GM19035 (cell line): ENCODE measurements at regions not wholly inside any gene's neighbourhood (a gene's known extent, or its start where the extent isn't known, plus 50 kb on each side); places are given as distances from the start of the nearest gene placed in this dataset.
"Not testable (repeated sequence)": the region's sequence is repeated elsewhere in the genome, so short reads cannot be mapped to it uniquely, and the experiment has no call there.

Experiments
- ATAC-seq: cut with Tn5 transposase; IDR thresholded peaks from one replicate; pipeline ENCODE4 v1.9.1; 2021; ENCODE audit not compliant: unreplicated experiment

- no peak for ATAC-seq
Observed at GRCh38 chr4:95898226-95898625, 58.3 kb downstream of the PDHA2 start.

GRCh38 chr4:95909211-95909610 is 69.3 kb downstream of the PDHA2 start:
- ATAC-seq: no peak

GRCh38 chr4:95910749-95911148 is 70.9 kb downstream of the PDHA2 start:
- ATAC-seq: no peak

GRCh38 chr4:95921470-95921869 is 81.6 kb downstream of the PDHA2 start:
- no peak for ATAC-seq

GRCh38 chr4:95929448-95930064 is 89.7 kb downstream of the PDHA2 start:
- ATAC-seq: no peak

DNA sequence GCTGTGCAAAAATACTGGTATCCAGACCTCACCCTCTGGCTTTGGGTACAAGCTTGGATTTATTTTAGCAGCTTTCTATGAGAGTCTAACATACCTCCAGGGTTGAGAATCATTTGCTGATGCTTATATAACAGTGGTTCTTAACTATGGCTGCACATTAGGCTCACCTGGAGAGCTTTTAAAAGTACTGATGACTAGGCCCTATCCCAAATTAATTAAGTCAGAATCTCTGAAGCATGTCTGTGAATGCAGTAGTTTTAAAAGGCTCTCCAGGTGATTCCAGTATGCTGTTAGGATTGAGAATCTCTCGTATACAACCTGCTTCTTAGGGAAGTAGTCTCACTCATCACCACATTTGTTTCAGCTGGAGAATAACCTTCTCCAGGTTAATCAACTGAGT is 99.2 kb downstream of the PDHA2 start:
- no peak for ATAC-seq

DNA sequence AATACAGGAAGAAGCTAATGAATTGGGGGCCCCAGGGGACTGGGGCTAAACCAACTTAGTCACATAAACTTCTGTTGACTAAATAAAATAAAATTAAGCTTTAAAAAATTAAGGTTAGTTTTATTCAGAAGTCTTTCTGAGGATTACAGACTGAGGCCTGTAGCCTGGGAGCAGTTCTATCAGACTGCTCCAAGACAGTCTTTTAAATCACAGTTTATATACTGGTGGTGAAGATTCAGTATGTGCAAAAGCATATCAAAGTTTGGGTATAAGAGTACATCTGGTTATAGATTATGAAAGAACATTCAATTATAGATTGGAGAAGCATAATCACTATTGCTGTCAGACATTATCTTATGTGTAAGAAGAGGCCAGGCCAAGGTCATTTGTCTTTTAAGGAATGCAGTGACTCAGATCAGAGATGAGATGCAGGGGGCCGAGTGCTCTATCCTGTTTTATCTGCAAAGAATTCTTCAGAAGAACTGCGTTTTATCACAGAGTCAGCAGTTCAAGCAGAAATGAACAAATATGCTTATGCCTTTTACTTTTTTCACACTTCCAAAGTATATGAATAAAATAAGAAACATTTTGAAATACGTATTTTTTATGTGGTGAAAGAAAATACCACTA is 109.4 kb downstream of the PDHA2 start:
- no peak for ATAC-seq

- ATAC-seq: no peak
Observed at GRCh38 chr4:95949808-95950207, 109.9 kb downstream of the PDHA2 start.

DNA sequence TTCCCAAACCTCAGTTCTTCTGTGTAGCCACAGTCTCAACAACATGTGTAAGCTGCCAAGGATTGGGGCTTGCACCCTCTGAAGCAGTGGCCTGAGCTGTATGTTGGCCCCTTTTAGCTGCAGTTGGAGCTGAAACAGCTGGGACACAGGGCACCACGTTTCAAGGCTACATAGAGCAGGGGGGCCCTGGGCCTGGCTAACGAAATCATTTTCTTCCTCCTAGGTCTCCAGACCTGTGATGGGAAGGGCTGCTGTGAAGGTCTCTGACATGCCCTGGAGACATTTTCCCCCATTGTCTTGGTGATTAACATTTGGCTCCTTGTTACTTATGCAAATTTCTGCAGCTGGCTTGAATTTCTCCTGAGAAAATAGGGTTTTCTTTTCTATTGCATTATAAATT is 112.6 kb downstream of the PDHA2 start:
- ATAC-seq: not testable (repeated sequence)

DNA sequence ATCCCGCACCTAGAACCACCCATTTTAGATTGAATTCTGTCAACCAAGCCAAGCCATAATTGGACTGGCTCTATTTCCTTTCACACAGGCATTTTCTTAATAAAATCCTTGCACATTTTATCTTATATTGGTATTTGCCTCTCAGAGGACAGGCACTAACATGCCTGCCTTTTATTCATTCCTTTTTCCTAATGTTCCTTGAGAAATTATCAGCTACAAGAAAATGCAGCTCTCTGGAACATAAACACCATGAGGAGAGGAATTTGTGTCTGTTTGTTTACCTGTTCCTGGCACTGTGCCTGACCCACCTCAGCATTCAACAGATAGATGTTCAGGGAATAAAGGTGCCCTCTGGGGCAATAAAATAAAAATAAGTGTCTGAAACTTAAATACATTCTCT is 116.2 kb downstream of the PDHA2 start:
- no peak for ATAC-seq

GRCh38 chr4:95957054-95957453 is 117.2 kb downstream of the PDHA2 start:
- no peak for ATAC-seq

- no peak for ATAC-seq
Observed at GRCh38 chr4:95957759-95958158, 117.9 kb downstream of the PDHA2 start.

- ATAC-seq: no peak
Observed at GRCh38 chr4:95959182-95959581, 119.3 kb downstream of the PDHA2 start.

GRCh38 chr4:95959633-95960032 is 119.7 kb downstream of the PDHA2 start:
- no peak for ATAC-seq

- no peak for ATAC-seq
Observed at GRCh38 chr4:95963456-95963855, 123.6 kb downstream of the PDHA2 start.

- no peak for ATAC-seq
Observed at GRCh38 chr4:95979961-95980876, 140.3 kb downstream of the PDHA2 start.

DNA sequence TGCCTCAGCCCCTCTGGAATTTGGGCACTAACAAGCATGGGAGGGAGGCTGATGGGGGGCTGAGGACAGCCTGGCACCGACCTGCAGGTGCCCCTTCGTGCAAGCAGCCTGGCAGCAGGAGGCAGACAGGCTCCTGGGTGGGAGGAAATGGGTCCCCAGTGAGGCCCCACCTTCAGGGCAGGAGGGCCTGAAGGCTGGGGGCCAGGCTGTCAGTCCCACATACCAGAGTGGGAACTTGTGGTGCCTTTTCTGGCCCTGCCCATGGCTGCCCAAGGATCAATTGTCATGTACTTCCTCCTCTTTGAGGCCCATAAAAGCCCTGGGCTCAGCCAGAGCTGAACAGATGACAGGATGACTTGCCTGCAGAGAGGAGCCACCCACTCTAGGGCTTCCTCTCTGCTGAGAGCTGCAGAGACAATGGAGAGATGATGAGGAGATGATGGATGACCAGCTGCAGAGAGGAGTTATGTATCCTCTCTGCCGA is 141.0 kb downstream of the PDHA2 start:
- ATAC-seq: no peak

- ATAC-seq: no peak
Observed at GRCh38 chr4:95981591-95981990, 141.7 kb downstream of the PDHA2 start.

- ATAC-seq: no peak
Observed at GRCh38 chr4:95982516-95982915, 142.6 kb downstream of the PDHA2 start.

GRCh38 chr4:95984081-95984480 is 144.2 kb downstream of the PDHA2 start:
- ATAC-seq: no peak

- ATAC-seq: no peak
Observed at GRCh38 chr4:95985051-95985450, 145.2 kb downstream of the PDHA2 start.
